Endothelial cell of hepatic sinusoid (primary cell): ENCODE measurements at regions not wholly inside any gene's neighbourhood (a gene's known extent, or its start where the extent isn't known, plus 50 kb on each side); places are given as distances from the start of the nearest gene placed in this dataset.

ENCODE experiments used
- in situ Hi-C: cut with HindIII; loops from 2 replicates; pipeline ENCODE4 v1.10.0; 2017; ENCODE audit warnings: low sequenced_read_pairs

GRCh38 chr16:26645614-26646013 is 421.1 kb upstream of the C16orf82 start:
- in situ Hi-C loops = no loop called here

DNA sequence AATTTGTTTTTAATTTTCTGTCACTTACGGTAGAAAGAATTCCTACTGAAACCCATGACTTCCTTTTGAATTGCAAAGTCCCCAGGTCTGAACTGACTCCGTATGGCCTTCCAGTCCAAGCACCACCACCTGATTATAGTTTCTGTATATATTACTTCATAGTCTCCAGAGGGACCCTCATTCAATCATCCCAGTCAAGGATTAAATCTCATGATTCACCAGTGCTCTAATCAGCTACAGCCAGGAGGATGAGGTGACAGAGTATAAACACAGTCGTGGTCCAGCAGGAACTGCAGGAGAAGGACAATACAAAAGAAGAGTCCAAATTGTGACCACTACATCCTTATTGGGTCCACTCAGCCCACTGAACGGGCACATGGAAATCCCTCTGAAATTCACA is 418.9 kb upstream of the C16orf82 start:
- in situ Hi-C loops = no loop called here

DNA sequence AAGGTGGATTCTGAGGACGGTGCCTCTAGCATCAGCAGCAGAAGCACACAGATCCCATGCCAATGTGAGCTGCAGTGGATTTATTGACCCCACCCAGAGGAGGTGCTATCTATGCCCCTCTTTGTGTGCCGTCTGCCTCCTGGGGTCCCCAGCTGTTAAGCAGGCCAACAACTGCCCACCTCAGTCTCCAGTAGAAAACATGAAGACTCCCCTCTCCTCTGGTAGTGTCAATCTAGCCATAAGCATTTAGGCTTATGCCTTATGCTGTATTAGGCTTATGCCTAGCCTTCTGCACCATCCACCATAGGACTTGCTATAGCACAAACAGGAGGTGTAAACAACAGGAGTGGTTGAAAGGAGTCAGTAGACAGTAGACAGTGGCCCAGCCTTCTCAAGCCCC is 417.9 kb upstream of the C16orf82 start:
- in situ Hi-C loops = no loop called here

GRCh38 chr16:26649381-26650045 is 417.2 kb upstream of the C16orf82 start:
- in situ Hi-C loops = no loop called here

DNA sequence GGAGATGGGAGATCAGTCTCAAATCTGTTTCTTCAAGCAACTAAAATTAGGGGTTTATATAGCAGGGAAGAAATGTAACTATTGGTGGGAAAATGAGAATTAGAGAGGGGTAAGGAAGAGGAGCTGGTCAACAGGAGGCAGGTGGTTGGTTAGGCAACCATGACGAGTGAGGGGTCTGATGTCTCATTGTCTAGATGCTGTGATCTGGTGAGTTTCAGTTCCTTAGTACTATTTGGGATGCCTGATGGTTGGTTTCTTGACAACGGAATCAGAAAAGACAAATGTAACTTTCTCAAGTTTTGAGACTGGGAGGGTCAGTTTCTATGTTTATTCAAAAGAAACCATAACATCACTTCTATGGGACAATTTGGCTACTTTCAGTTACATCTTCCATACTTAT is 415.3 kb upstream of the C16orf82 start:
- in situ Hi-C loops = no loop called here

GRCh38 chr16:26651884-26652283 is 414.8 kb upstream of the C16orf82 start:
- in situ Hi-C loops = no loop called here

DNA sequence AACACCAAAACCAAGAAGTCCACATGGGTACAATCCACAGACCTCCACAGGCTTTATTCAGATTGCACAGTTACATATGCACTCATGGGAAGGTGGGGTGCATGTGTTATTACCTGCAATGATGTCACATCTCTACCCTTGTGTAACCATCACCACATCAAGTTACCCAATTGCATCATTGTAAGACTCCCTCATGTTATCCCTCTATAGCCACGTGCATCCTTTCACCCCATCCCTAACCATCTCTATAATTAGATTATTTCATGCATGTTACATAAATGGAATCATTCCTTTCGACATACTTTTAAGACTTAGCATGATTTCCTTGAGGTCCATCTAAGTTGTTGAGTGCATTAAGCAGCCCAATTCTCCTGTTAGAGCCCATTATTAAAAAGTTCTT is 408.2 kb upstream of the C16orf82 start:
- in situ Hi-C loops = loop anchor here (5.0 kb wide), 1 partner anchor 76 kb away; no protein-coding TSS in a partner anchor

GRCh38 chr16:26658915-26659314 is 407.8 kb upstream of the C16orf82 start:
- in situ Hi-C loops = loop anchor here (5.0 kb wide), 1 partner anchor 77 kb away; no protein-coding TSS in a partner anchor

GRCh38 chr16:26664086-26664485 is 402.6 kb upstream of the C16orf82 start:
- in situ Hi-C loops = no loop called here

GRCh38 chr16:26665166-26665939 is 401.4 kb upstream of the C16orf82 start:
- in situ Hi-C loops = no loop called here

- in situ Hi-C loops = no loop called here
Measured at GRCh38 chr16:26666486-26666885, 400.2 kb upstream of the C16orf82 start.

DNA sequence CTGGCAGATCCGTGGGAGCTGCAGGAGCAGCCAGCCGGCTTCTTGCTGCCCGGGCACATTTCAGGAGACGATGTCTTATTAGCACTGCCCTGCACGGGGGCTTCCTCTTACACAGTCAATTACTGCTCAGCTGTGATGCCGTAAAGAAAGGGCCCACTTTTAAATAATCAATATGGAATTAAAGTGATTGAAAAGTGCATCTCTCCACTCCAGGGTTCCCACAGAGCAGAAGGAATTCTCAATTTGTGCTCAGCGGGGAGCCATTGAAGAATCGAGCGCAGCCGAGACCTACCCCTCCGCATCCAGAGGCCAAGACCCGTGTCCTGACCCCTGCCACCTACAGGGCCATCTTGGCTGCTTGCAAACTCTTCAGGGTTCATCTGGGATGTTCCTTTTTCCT is 399.4 kb upstream of the C16orf82 start:
- in situ Hi-C loops = no loop called here

DNA sequence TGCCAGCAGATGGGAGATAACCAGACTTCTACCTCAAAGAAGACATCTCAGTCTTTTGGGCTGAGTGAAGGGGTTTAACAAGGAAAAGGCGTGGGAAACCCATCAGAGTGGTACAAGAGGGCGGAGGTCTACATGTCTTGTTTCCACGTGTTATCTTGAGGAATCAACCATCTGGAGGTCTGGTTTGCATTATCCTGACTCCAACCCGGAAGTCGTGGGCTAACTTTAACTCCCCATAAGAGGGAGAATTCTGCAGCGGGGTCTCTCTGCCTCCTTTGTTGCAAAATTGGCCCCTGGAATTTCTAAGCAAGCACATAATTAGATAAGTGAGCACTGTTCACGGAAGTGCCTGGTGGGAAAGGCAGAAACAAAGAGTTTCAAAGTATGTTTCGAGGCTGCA is 398.7 kb upstream of the C16orf82 start:
- in situ Hi-C loops = no loop called here

DNA sequence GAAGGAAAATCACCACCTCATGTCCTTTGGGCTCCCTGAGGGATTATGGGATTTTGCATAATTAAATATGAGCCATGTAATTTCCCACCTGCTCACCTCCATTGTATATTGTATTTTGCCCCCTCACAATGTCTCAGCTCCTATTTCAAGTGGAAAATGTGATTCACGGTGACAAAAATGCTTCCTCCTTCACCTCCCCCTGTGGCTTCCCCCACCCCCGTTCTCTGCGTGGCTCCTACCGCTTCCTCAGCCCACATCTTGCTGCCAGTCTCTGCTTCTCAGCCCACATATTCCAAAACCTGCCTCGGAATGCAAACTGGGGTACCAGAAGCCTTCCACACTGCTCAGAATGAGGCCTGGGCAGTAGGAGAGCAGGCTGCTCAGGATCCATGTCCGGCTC is 394.5 kb upstream of the C16orf82 start:
- in situ Hi-C loops = loop anchor here (5.0 kb wide), 1 partner anchor 45 kb away; no protein-coding TSS in a partner anchor

- in situ Hi-C loops = loop anchor here (5.0 kb wide), 1 partner anchor 46 kb away; no protein-coding TSS in a partner anchor
Measured at GRCh38 chr16:26673011-26673410, 393.7 kb upstream of the C16orf82 start.

DNA sequence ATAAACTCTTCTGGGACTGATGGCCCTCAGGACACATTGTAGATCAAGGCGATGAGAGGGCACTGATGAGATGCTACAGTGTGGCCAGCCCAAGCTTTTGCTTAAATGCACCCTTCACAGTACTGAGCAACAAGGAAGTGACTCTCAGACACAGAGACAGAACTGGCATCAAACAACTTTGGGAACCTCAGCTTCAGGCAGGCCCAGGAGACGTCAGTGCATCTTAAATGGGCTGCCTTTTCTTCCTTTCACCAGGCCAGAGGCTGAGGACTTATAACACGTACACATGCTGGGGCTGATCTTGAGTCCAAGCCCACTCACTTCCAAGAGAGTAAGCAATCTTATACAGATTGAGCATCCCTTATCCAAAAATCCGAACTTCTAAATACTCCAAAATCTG is 386.1 kb upstream of the C16orf82 start:
- in situ Hi-C loops = no loop called here

GRCh38 chr16:26688105-26688504 is 378.6 kb upstream of the C16orf82 start:
- in situ Hi-C loops = no loop called here

DNA sequence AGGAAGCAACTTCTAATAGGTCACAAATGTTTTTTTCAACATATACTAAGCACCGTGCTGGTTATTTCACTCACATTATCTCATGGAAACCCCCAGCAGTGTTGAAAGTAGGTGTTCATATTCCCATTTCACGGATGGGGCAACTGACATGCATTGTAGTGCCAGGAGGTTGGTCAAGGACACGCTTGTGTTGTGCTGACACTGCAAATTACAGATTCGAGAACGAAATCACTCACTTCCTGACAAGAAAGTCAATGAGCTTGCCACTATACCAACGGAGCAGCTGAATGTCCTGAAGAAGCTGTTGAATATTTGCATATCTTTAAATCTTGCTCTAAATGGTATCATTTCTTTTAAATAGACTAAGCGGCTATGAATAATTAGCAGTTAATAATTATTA is 378.0 kb upstream of the C16orf82 start:
- in situ Hi-C loops = no loop called here

DNA sequence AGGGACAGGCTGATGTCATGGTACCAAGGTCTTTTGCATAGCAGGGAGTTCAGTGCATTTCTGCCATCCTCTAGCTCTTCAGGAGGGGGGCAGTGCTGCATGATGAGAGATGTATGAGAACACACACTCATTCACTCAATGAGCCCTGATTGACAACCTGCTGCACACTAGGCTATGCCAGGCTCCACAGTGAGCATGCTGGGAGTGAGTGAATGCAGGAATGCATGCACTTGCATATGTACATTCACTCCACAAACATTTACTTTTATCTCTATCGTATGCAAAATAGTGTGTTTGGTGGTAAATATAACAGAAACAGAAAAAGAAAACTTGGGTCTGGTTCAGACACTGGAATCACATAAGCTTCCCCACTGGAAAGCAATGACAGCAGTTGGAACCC is 374.1 kb upstream of the C16orf82 start:
- in situ Hi-C loops = no loop called here

GRCh38 chr16:26697807-26698206 is 368.9 kb upstream of the C16orf82 start:
- in situ Hi-C loops = no loop called here

- in situ Hi-C loops = no loop called here
Measured at GRCh38 chr16:26700250-26700649, 366.5 kb upstream of the C16orf82 start.

- in situ Hi-C loops = no loop called here
Measured at GRCh38 chr16:26701243-26701886, 365.4 kb upstream of the C16orf82 start.
